ENCODE measurements at regions not wholly inside any gene's neighbourhood (a gene's known extent, or its start where the extent isn't known, plus 50 kb on each side); places are given as distances from the start of the nearest gene placed in this dataset.

DNA sequence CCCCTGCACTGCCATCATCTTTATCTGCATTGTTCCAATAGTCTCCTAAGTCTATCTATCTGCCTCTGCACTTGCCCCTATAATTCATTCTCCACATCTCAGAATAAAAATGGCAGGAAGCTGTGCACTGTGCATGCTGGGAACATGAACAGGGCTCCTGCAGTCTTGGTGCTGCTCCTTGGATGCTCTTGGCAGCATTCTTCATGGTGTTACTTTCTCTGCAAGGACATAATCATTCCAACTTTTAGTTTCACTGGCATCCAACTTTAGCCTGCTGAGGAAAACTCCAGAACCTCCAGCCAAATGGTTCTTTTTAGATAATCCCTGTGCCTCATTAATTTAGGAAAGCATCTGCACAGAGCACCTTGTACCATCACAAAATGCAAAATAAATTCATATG lies 208.3 kb downstream of the STK31 start:
- Histone ChIP-seq H3K27me3 (ENCODE audit: insufficient read depth, low read length, poor library complexity) (peaks cover 8% of the 10 kb centered on the region), H3K36me3 (ENCODE audit: insufficient read depth, low read length) (no peaks in the 10 kb centered on the region), H3K4me1 (ENCODE audit: insufficient read depth, low read length) (no peaks in the 10 kb centered on the region), H3K79me2 (ENCODE audit: insufficient read depth, low read length) (no peaks in the 10 kb centered on the region), H3K9ac (ENCODE audit: low read depth, low read length) (no peak overlapping the region), H3K9me3 (ENCODE audit: insufficient read depth, low read length, severe bottlenecking) (no peaks in the 10 kb centered on the region), H2AFZ (ENCODE audit: low read depth, low read length) (no peak overlapping the region), H3K27ac (ENCODE audit: low read length) (no peak overlapping the region), H3K4me2 (ENCODE audit: insufficient read depth, low read length) (no peak overlapping the region), H4K20me1 (ENCODE audit: insufficient read depth, low read length) (no peaks in the 10 kb centered on the region), H3K4me3 (ENCODE audit: low read depth in 1 of 2, low read length in 2 of 2) (no peak overlapping the region)
- TF ChIP-seq EZH2 (IDR thresholded peaks at IDR 0.05; ENCODE audit: borderline replicate concordance, low read depth, low read length, severe bottlenecking), result no peak
- TF ChIP-seq, protein P1, sequence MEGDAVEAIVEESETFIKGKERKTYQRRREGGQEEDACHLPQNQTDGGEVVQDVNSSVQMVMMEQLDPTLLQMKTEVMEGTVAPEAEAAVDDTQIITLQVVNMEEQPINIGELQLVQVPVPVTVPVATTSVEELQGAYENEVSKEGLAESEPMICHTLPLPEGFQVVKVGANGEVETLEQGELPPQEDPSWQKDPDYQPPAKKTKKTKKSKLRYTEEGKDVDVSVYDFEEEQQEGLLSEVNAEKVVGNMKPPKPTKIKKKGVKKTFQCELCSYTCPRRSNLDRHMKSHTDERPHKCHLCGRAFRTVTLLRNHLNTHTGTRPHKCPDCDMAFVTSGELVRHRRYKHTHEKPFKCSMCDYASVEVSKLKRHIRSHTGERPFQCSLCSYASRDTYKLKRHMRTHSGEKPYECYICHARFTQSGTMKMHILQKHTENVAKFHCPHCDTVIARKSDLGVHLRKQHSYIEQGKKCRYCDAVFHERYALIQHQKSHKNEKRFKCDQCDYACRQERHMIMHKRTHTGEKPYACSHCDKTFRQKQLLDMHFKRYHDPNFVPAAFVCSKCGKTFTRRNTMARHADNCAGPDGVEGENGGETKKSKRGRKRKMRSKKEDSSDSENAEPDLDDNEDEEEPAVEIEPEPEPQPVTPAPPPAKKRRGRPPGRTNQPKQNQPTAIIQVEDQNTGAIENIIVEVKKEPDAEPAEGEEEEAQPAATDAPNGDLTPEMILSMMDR (IDR thresholded peaks at IDR 0.05; ENCODE audit: borderline replicate concordance, extremely low read depth, low read length, poor library complexity, severe bottlenecking), result no peak
- DNase-seq (no peak), ATAC-seq (ENCODE audit: insufficient read depth, low read depth) (no peak)

DNA sequence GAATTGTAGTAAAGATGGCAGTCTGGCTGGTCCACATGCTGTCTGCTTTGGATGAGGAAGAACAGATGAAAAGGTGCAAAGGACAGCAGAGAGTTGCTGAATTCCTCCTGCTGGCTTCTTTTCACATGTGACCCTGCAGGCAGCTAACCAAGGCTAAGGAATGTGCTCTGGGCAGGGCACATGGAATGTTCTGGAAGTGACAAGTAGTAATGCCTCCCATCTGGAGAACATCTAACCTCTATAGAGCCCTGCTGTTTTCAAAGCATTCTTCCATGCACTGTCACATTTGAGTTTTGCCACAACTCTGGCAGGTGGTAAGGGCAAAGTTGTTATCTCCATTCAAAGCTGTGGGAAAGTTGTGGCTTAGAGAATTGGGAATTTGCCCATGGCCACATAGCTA lies 208.8 kb downstream of the STK31 start:
- Histone ChIP-seq H3K4me1 (ENCODE audit: insufficient read depth, low read length) (no peaks in the 10 kb centered on the region), H3K9ac (ENCODE audit: low read depth, low read length) (no peak overlapping the region), H3K4me2 (ENCODE audit: insufficient read depth, low read length) (no peak overlapping the region), H4K20me1 (ENCODE audit: insufficient read depth, low read length) (no peaks in the 10 kb centered on the region), H3K4me3 (ENCODE audit: low read depth in 1 of 2, low read length in 2 of 2) (no peak overlapping the region), H3K27ac (ENCODE audit: low read length) (no peak overlapping the region), H3K36me3 (ENCODE audit: insufficient read depth, low read length) (no peaks in the 10 kb centered on the region), H3K9me3 (ENCODE audit: insufficient read depth, low read length, severe bottlenecking) (no peaks in the 10 kb centered on the region), H2AFZ (ENCODE audit: low read depth, low read length) (no peak overlapping the region), H3K79me2 (ENCODE audit: insufficient read depth, low read length) (no peaks in the 10 kb centered on the region), H3K27me3 (ENCODE audit: insufficient read depth, low read length, poor library complexity) (peaks cover 8% of the 10 kb centered on the region)
- no peak for TF ChIP-seq EZH2 (IDR thresholded peaks at IDR 0.05; ENCODE audit: borderline replicate concordance, low read depth, low read length, severe bottlenecking)
- TF ChIP-seq, protein P1 (IDR thresholded peaks at IDR 0.05; ENCODE audit: borderline replicate concordance, extremely low read depth, low read length, poor library complexity, severe bottlenecking), result no peak
- no peak for DNase-seq
- no peak for ATAC-seq (ENCODE audit: insufficient read depth, low read depth)

DNA sequence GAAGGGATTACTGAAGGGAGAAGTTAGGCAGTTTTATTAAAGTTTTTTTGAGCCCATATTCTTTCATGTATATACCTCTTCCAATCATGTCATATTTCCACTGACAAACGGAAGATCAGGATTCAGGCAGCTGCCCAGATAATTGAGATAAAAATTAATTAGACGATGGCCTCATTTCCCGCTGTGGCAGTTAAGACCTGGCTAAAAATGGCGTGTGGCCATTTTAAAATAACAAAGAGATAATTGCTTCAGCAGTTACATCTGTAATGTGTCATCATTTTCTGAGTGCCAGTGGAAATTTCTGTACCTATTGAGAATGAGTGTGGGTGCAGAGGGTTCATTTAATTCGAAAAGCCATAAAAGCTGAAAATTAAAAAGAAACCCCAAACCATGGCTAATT lies 215.1 kb downstream of the STK31 start:
- Histone ChIP-seq H3K9me3 (ENCODE audit: insufficient read depth, low read length, severe bottlenecking) (no peaks in the 10 kb centered on the region), H2AFZ (ENCODE audit: low read depth, low read length) (no peak overlapping the region)
- DNase-seq, result no peak

More for the DNA sequence above, 215.1 kb downstream of the STK31 start:
- H3K4me3 ChIP-seq (ENCODE audit: low read depth in 1 of 2, low read length in 2 of 2), result no peak overlapping the region
- H3K79me2 ChIP-seq (ENCODE audit: insufficient read depth, low read length), result no peaks in the 10 kb centered on the region
- H3K9ac ChIP-seq (ENCODE audit: low read depth, low read length), result no peak overlapping the region
- TF ChIP-seq, protein P1 (IDR thresholded peaks at IDR 0.05; ENCODE audit: borderline replicate concordance, extremely low read depth, low read length, poor library complexity, severe bottlenecking), result no peak
- TF ChIP-seq EZH2 (IDR thresholded peaks at IDR 0.05; ENCODE audit: borderline replicate concordance, low read depth, low read length, severe bottlenecking), result no peak
- peaks cover 2% of the 10 kb centered on the region for H3K27me3 ChIP-seq (ENCODE audit: insufficient read depth, low read length, poor library complexity)
- no peak for ATAC-seq (ENCODE audit: insufficient read depth, low read depth)
- H3K36me3 ChIP-seq (ENCODE audit: insufficient read depth, low read length), result no peaks in the 10 kb centered on the region
- no peaks in the 10 kb centered on the region for H3K4me1 ChIP-seq (ENCODE audit: insufficient read depth, low read length)
- H3K27ac ChIP-seq (ENCODE audit: low read length), result no peak overlapping the region
- no peak overlapping the region for H3K4me2 ChIP-seq (ENCODE audit: insufficient read depth, low read length)
- H4K20me1 ChIP-seq (ENCODE audit: insufficient read depth, low read length), result no peaks in the 10 kb centered on the region

Data from DND-41 (cell line).